PC-9 (cell line): ENCODE measurements at regions not wholly inside any gene's neighbourhood (a gene's known extent, or its start where the extent isn't known, plus 50 kb on each side); places are given as distances from the start of the nearest gene placed in this dataset.

ENCODE experiments used
- BruUV-seq: library from RNA; stranded (reverse); fragments of 400-500 nt; replicated peaks from 2 replicates; lab custom pipeline; 2021; lab: Mats Ljungman, UMichigan
- CTCF ChIA-PET: fragments of 300-600 bp; sonication (Branson Sonifier 250); formaldehyde crosslinking; loops from one replicate; lab custom pipeline; 2022; ENCODE audit warnings: antibody characterized with exemption; lab: Charles Lee
- POLR2A ChIA-PET: fragments of 300-600 bp; sonication (Branson Sonifier 250); formaldehyde crosslinking; loops from one replicate; lab custom pipeline; 2022; ENCODE audit warnings: antibody characterized with exemption; ENCODE audit not compliant: unreplicated experiment; lab: Charles Lee
- DNase-seq, 2 experiments: peaks; one replicate each; pipeline versions ENCODE4 v3.0.0 to v3.0.0-alpha.2; 2015 to 2022; ENCODE audit warnings: mixed read lengths in 1 of 2
- H2AFZ ChIP-seq: fragments of 200-600 bp; sonication (generic); 2 replicates; pipeline ENCODE4 v1.8.1; 2017; ENCODE audit warnings: antibody characterized with exemption
- H3F3A ChIP-seq: fragments of 200-600 bp; sonication (generic); 2 replicates; pipeline ENCODE4 v1.8.1; 2017; ENCODE audit warnings: antibody characterized with exemption, mild to moderate bottlenecking, low read depth; ENCODE audit not compliant: insufficient read depth
- H3K27ac ChIP-seq: fragments of 200-600 bp; sonication (generic); 2 replicates; pipeline ENCODE4 v1.6.1; 2016; ENCODE audit warnings: mixed run types
- H3K27me3 ChIP-seq: fragments of 200-600 bp; sonication (generic); 2 replicates; pipeline ENCODE4 v1.6.1; 2016; ENCODE audit warnings: low read depth, mixed run types; ENCODE audit not compliant: insufficient read depth
- H3K36me3 ChIP-seq: fragments of 200-600 bp; sonication (generic); 2 replicates; pipeline ENCODE4 v1.6.1; 2016; ENCODE audit warnings: low read depth, mixed run types
- H3K4me1 ChIP-seq: fragments of 200-600 bp; sonication (generic); replicated peaks from 2 replicates; pipeline ENCODE4 v1.6.1; 2016; ENCODE audit warnings: mixed run types; ENCODE audit not compliant: insufficient read depth
- H3K4me2 ChIP-seq: fragments of 200-600 bp; sonication (generic); 2 replicates; pipeline ENCODE4 v1.6.1; 2017; ENCODE audit warnings: mixed run types
- H3K4me3 ChIP-seq: fragments of 200-600 bp; sonication (generic); 2 replicates; pipeline ENCODE4 v1.6.1; 2016; ENCODE audit warnings: mixed run types
- H3K79me2 ChIP-seq: fragments of 200-600 bp; sonication (generic); 2 replicates; pipeline ENCODE4 v1.6.1; 2017; ENCODE audit warnings: low read depth, mixed run types
- H3K9me2 ChIP-seq: fragments of 200-600 bp; sonication (generic); 2 replicates; pipeline ENCODE4 v1.8.1; 2017; ENCODE audit warnings: mild to moderate bottlenecking; ENCODE audit not compliant: insufficient read depth
- H3K9me3 ChIP-seq: fragments of 200-600 bp; sonication (generic); 2 replicates; pipeline ENCODE4 v1.8.1; 2016; ENCODE audit warnings: low read depth; ENCODE audit not compliant: insufficient read depth
- H4K20me1 ChIP-seq: fragments of 200-600 bp; sonication (generic); 2 replicates; pipeline ENCODE4 v1.8.1; 2017; ENCODE audit not compliant: insufficient read depth
- CTCF ChIP-seq: fragments of 200-600 bp; sonication (generic); conservative IDR thresholded peaks from 2 replicates; pipeline ENCODE4 v1.6.1; 2017; ENCODE audit warnings: mixed run types, antibody characterized with exemption, mild to moderate bottlenecking, moderate library complexity
- EZH2 ChIP-seq: fragments of 200-600 bp; sonication (generic); IDR thresholded peaks from 2 replicates; pipeline ENCODE4 v1.8.0; 2017; ENCODE audit warnings: antibody characterized with exemption, low read depth
- intact Hi-C: fragments of 100-400 bp; cut with micrococcal nuclease; formaldehyde crosslinking; loops from one replicate; pipeline ENCODE4 v1.10.0; 2022; ENCODE audit not compliant: unreplicated experiment

DNA sequence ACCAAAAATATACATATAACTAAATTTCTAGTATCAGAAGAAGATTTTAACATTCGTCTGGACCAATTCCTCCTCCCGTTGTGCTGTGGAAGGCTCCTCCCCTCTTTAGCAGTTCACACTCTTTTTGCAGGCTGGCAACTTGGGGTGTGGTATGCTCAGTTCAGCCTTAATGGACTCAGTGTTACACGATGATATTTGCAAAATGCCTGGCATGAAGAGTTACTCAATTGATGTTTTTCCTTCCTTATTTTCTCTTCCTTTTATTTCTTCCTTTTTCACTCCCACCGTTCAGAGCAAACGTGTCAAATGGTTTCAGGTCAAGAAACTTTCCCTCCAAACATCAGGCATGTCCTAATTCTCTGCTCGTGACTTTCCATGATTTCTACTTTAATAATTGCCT lies 248.3 kb downstream of the PHF14 start:
- Histone ChIP-seq H3K4me3 (no peak overlapping the region), H3K79me2 (no peaks in the 10 kb centered on the region), H4K20me1 (no peaks in the 10 kb centered on the region), H3K4me2 (no peak overlapping the region), H3K9me3 (no peaks in the 10 kb centered on the region), H3K27me3 (no peaks in the 10 kb centered on the region), H3K27ac (no peak overlapping the region), H2AFZ (no peak overlapping the region), H3K36me3 (no peaks in the 10 kb centered on the region), H3K9me2 (no peaks in the 10 kb centered on the region), H3K4me1 (no peaks in the 10 kb centered on the region), H3F3A (no peaks in the 10 kb centered on the region)
- POLR2A ChIA-PET = no interaction called here
- BruUV-seq = no TSS peak
- CTCF ChIA-PET = no interaction called here
- intact Hi-C loops = no loop called here
- no peak for DNase-seq
- TF ChIP-seq CTCF (no peak), EZH2 (no peak)

- Histone ChIP-seq H3K4me3 (no peak overlapping the region), H3K9me3 (no peaks in the 10 kb centered on the region), H3K4me1 (no peaks in the 10 kb centered on the region), H3F3A (no peaks in the 10 kb centered on the region), H3K27ac (no peak overlapping the region), H2AFZ (no peak overlapping the region), H3K27me3 (no peaks in the 10 kb centered on the region), H3K9me2 (no peaks in the 10 kb centered on the region), H4K20me1 (no peaks in the 10 kb centered on the region), H3K79me2 (no peaks in the 10 kb centered on the region), H3K4me2 (no peak overlapping the region), H3K36me3 (no peaks in the 10 kb centered on the region)
- intact Hi-C loops = no loop called here
- ChIA-PET CTCF (no interaction called here), POLR2A (no interaction called here)
- BruUV-seq = no TSS peak
- DNase-seq = no peak
- TF ChIP-seq CTCF (no peak), EZH2 (no peak)
Measured at GRCh38 chr7:11224535-11224934, 250.9 kb downstream of the PHF14 start.

- Histone ChIP-seq H4K20me1 (no peaks in the 10 kb centered on the region), H3F3A (no peaks in the 10 kb centered on the region), H3K4me2 (no peak overlapping the region), H3K9me2 (no peaks in the 10 kb centered on the region), H3K4me1 (no peaks in the 10 kb centered on the region), H3K79me2 (no peaks in the 10 kb centered on the region), H3K9me3 (no peaks in the 10 kb centered on the region), H3K27ac (no peak overlapping the region), H3K36me3 (no peaks in the 10 kb centered on the region), H2AFZ (no peak overlapping the region), H3K27me3 (no peaks in the 10 kb centered on the region), H3K4me3 (no peak overlapping the region)
- no peak for TF ChIP-seq CTCF
- no peak for TF ChIP-seq EZH2
- no TSS peak for BruUV-seq
- DNase-seq = no peak
- POLR2A ChIA-PET = no interaction called here
- CTCF ChIA-PET = no interaction called here
- intact Hi-C loops = no loop called here
Measured at GRCh38 chr7:11228515-11228914, 254.8 kb downstream of the PHF14 start.
